GM13977 (cell line): ENCODE measurements at regions not wholly inside any gene's neighbourhood (a gene's known extent, or its start where the extent isn't known, plus 50 kb on each side); places are given as distances from the start of the nearest gene placed in this dataset.

Source experiments
- DNase-seq: peaks from one replicate; pipeline ENCODE4 v3.0.0; 2012; ENCODE audit warnings: low spot score
- CTCF ChIP-seq: IDR thresholded peaks from 2 replicates; pipeline ENCODE4 v1.5.1; 2012; ENCODE audit warnings: mild to moderate bottlenecking, control low read depth; ENCODE audit not compliant: insufficient read depth; ENCODE audit errors: extremely low read depth, missing control alignments
- in situ Hi-C: fragments of 300-500 bp; cut with MboI; formaldehyde crosslinking; loops from one replicate; pipeline ENCODE4 v1.12.0; 2022; ENCODE audit warnings: low sequenced_read_pairs, low pct_unique_long_range_greater_than_20kb, mixed read lengths, inconsistent platforms; ENCODE audit not compliant: unreplicated experiment

GRCh38 chr4:115740806-115741205 is 627.4 kb upstream of the NDST4 start:
- in situ Hi-C loops = no loop called here
- no peak for DNase-seq
- TF ChIP-seq CTCF = no peak

GRCh38 chr4:115729739-115730266 is 616.4 kb upstream of the NDST4 start:
- in situ Hi-C loops = no loop called here
- DNase-seq = no peak
- no peak for TF ChIP-seq CTCF

- DNase-seq = no peak
- TF ChIP-seq CTCF = no peak
- in situ Hi-C loops = no loop called here
Measured at GRCh38 chr4:115723621-115724020, 610.2 kb upstream of the NDST4 start.

- DNase-seq = no peak
- no peak for TF ChIP-seq CTCF
- in situ Hi-C loops = no loop called here
Measured at GRCh38 chr4:115720611-115721010, 607.2 kb upstream of the NDST4 start.

- DNase-seq = no peak
- in situ Hi-C loops = no loop called here
- TF ChIP-seq CTCF = no peak
Measured at GRCh38 chr4:115711575-115711974, 598.2 kb upstream of the NDST4 start.

GRCh38 chr4:115688961-115689360 is 575.5 kb upstream of the NDST4 start:
- no peak for DNase-seq
- in situ Hi-C loops = no loop called here
- no peak for TF ChIP-seq CTCF

- no peak for TF ChIP-seq CTCF
- no peak for DNase-seq
- in situ Hi-C loops = no loop called here
Measured at GRCh38 chr4:115687052-115687755, 573.8 kb upstream of the NDST4 start.
